Caco-2 (cell line): ENCODE measurements at regions not wholly inside any gene's neighbourhood (a gene's known extent, or its start where the extent isn't known, plus 50 kb on each side); places are given as distances from the start of the nearest gene placed in this dataset.

ENCODE experiments used
- BruUV-seq: library from RNA; stranded (reverse); fragments of 400-500 nt; replicated peaks from 2 replicates; lab custom pipeline; 2021; lab: Mats Ljungman, UMichigan
- CTCF ChIA-PET: fragments of 300-600 bp; sonication (Branson Sonifier 250); formaldehyde crosslinking; loops from one replicate; lab custom pipeline; 2022; ENCODE audit warnings: antibody characterized with exemption; lab: Charles Lee
- POLR2A ChIA-PET: fragments of 300-600 bp; sonication (Branson Sonifier 250); formaldehyde crosslinking; loops from one replicate; lab custom pipeline; 2022; ENCODE audit warnings: antibody characterized with exemption; lab: Charles Lee
- DNase-seq, 2 experiments: peaks; one replicate each; pipeline versions ENCODE4 v3.0.0 to v3.0.0-alpha.2; 2020 to 2022
- H3K27me3 ChIP-seq: replicated peaks from 2 replicates; pipeline ENCODE4 v1.6.0; 2011; ENCODE audit warnings: low read length; ENCODE audit not compliant: control insufficient read depth, insufficient read depth
- H3K36me3 ChIP-seq: 2 replicates; pipeline ENCODE4 v1.5.1; 2011; ENCODE audit warnings: low read length; ENCODE audit not compliant: control insufficient read depth, insufficient read depth
- H3K4me1 ChIP-seq: fragments of 250-450 bp; sonication (Bioruptor Pico); 2 replicates; pipeline ENCODE4 v1.5.1; 2020; ENCODE audit warnings: mild to moderate bottlenecking
- H3K4me3 ChIP-seq: 2 replicates; pipeline ENCODE4 v1.5.1; 2011; ENCODE audit warnings: low read depth, mild to moderate bottlenecking, control low read depth, low read length
- H3K9me3 ChIP-seq: fragments of 250-450 bp; sonication (Bioruptor Pico); 2 replicates; pipeline ENCODE4 v1.5.1; 2020; ENCODE audit warnings: mild to moderate bottlenecking, moderate library complexity
- H3K27ac Mint-ChIP-seq: one replicate; pipeline ENCODE4 v1.8.0; 2022; ENCODE audit warnings: mixed read lengths; ENCODE audit not compliant: unreplicated experiment
- H3K27me3 Mint-ChIP-seq: one replicate; pipeline ENCODE4 v1.8.0; 2022; ENCODE audit warnings: mixed read lengths; ENCODE audit not compliant: insufficient read depth, unreplicated experiment
- H3K36me3 Mint-ChIP-seq: one replicate; pipeline ENCODE4 v1.8.0; 2022; ENCODE audit warnings: mild to moderate bottlenecking, mixed read lengths; ENCODE audit not compliant: insufficient read depth, unreplicated experiment
- H3K4me1 Mint-ChIP-seq: one replicate; pipeline ENCODE4 v1.8.0; 2022; ENCODE audit warnings: low read depth, mixed read lengths; ENCODE audit not compliant: unreplicated experiment
- H3K4me3 Mint-ChIP-seq: one replicate; pipeline ENCODE4 v1.8.0; 2022; ENCODE audit warnings: mild to moderate bottlenecking, moderate library complexity, mixed read lengths; ENCODE audit not compliant: unreplicated experiment
- H3K9me3 Mint-ChIP-seq: one replicate; pipeline ENCODE4 v1.8.0; 2022; ENCODE audit warnings: mixed read lengths; ENCODE audit not compliant: unreplicated experiment
- CTCF ChIP-seq, 2 experiments: fragments of 200-600 bp in 1 of 2; IDR thresholded peaks; 1 replicate in 1 of 2; 2 replicates in 1 of 2; pipeline versions ENCODE4 v1.5.1 to v1.8.0; 2011 to 2022; ENCODE audit warnings: antibody characterized with exemption in 1 of 2, control low read depth in 1 of 2, inconsistent platforms in 1 of 2, low read depth in 1 of 2, low read length in 1 of 2, mild to moderate bottlenecking in 1 of 2, moderate library complexity in 1 of 2; ENCODE audit not compliant: insufficient read depth in 1 of 2, severe bottlenecking in 1 of 2, unreplicated experiment in 1 of 2
- intact Hi-C: fragments of 100-400 bp; cut with micrococcal nuclease; formaldehyde crosslinking; loops from one replicate; pipeline ENCODE4 v1.10.0; 2022; ENCODE audit not compliant: unreplicated experiment

- Mint-ChIP-seq H3K4me3 (no peak overlapping the region), H3K27ac (no peak overlapping the region), H3K36me3 (no peaks in the 10 kb centered on the region), H3K27me3 (no peaks in the 10 kb centered on the region), H3K4me1 (no peaks in the 10 kb centered on the region), H3K9me3 (no peaks in the 10 kb centered on the region)
- no peaks in the 10 kb centered on the region for H3K9me3 ChIP-seq
- intact Hi-C loops, result no loop called here
- CTCF ChIA-PET, result no interaction called here
- H3K4me1 ChIP-seq, result no peaks in the 10 kb centered on the region
- no peaks in the 10 kb centered on the region for H3K36me3 ChIP-seq
- no TSS peak for BruUV-seq
- no peaks in the 10 kb centered on the region for H3K27me3 ChIP-seq
- no peak for TF ChIP-seq CTCF (IDR thresholded peaks at IDR 0.05; ENCODE audit: insufficient read depth in 1 of 2, low read depth in 1 of 2, low read length in 1 of 2, severe bottlenecking in 1 of 2, unreplicated experiment in 1 of 2)
- POLR2A ChIA-PET, result no interaction called here
- H3K4me3 ChIP-seq, result no peak overlapping the region
- no peak for DNase-seq
These were observed 254.9 kb downstream of the RHOU start for GRCh38 chr1:228989992-228990827.

GRCh38 chr1:228990906-228991569 is 255.8 kb downstream of the RHOU start:
- no peak overlapping the region for H3K4me3 ChIP-seq
- BruUV-seq, result no TSS peak
- no peaks in the 10 kb centered on the region for H3K9me3 ChIP-seq
- no peak overlapping the region for H3K4me3 Mint-ChIP-seq
- no peaks in the 10 kb centered on the region for H3K36me3 ChIP-seq
- ChIA-PET POLR2A (no interaction called here), CTCF (no interaction called here)
- no peaks in the 10 kb centered on the region for H3K36me3 Mint-ChIP-seq
- DNase-seq, result no peak
- H3K4me1 ChIP-seq, result no peaks in the 10 kb centered on the region
- intact Hi-C loops, result no loop called here
- no peak for TF ChIP-seq CTCF (IDR thresholded peaks at IDR 0.05; ENCODE audit: insufficient read depth in 1 of 2, low read depth in 1 of 2, low read length in 1 of 2, severe bottlenecking in 1 of 2, unreplicated experiment in 1 of 2)
- no peaks in the 10 kb centered on the region for H3K9me3 Mint-ChIP-seq
- no peaks in the 10 kb centered on the region for H3K27me3 ChIP-seq
- no peaks in the 10 kb centered on the region for H3K4me1 Mint-ChIP-seq
- no peaks in the 10 kb centered on the region for H3K27me3 Mint-ChIP-seq
- no peak overlapping the region for H3K27ac Mint-ChIP-seq

GRCh38 chr1:228992044-228992443 is 256.8 kb downstream of the RHOU start:
- BruUV-seq, result no TSS peak
- Mint-ChIP-seq H3K36me3 (no peaks in the 10 kb centered on the region), H3K27me3 (no peaks in the 10 kb centered on the region), H3K9me3 (no peaks in the 10 kb centered on the region), H3K4me1 (no peaks in the 10 kb centered on the region), H3K4me3 (no peak overlapping the region), H3K27ac (no peak overlapping the region)
- no peak overlapping the region for H3K4me3 ChIP-seq
- no peaks in the 10 kb centered on the region for H3K4me1 ChIP-seq
- no peaks in the 10 kb centered on the region for H3K36me3 ChIP-seq
- intact Hi-C loops, result no loop called here
- H3K9me3 ChIP-seq, result no peaks in the 10 kb centered on the region
- ChIA-PET CTCF (no interaction called here), POLR2A (no interaction called here)
- no peak for TF ChIP-seq CTCF (IDR thresholded peaks at IDR 0.05; ENCODE audit: insufficient read depth in 1 of 2, low read depth in 1 of 2, low read length in 1 of 2, severe bottlenecking in 1 of 2, unreplicated experiment in 1 of 2)
- H3K27me3 ChIP-seq, result no peaks in the 10 kb centered on the region
- no peak for DNase-seq
